ENCODE measurements at regions not wholly inside any gene's neighbourhood (a gene's known extent, or its start where the extent isn't known, plus 50 kb on each side); places are given as distances from the start of the nearest gene placed in this dataset.

DNA sequence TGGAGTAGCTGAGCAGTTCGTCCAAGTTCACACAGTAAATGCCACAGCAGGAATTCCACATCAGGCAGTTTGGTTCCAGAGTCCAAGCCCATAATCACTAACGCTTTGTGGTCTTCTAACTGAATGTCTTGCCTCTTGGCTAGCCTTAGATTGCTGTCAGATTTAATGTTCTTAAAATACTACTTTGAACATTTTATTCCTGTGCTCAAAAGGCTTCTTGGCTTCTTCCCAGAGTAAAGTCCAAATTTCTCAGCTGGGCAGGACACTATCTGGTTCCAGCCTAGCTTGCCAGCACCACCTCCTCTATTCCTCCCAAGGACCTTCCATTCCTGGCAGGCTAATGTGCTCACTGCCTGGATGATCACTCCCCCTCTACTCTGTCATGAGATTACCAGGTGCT, 256.9 kb downstream of the SQOR start:
- TF ChIP-seq, protein P1, sequence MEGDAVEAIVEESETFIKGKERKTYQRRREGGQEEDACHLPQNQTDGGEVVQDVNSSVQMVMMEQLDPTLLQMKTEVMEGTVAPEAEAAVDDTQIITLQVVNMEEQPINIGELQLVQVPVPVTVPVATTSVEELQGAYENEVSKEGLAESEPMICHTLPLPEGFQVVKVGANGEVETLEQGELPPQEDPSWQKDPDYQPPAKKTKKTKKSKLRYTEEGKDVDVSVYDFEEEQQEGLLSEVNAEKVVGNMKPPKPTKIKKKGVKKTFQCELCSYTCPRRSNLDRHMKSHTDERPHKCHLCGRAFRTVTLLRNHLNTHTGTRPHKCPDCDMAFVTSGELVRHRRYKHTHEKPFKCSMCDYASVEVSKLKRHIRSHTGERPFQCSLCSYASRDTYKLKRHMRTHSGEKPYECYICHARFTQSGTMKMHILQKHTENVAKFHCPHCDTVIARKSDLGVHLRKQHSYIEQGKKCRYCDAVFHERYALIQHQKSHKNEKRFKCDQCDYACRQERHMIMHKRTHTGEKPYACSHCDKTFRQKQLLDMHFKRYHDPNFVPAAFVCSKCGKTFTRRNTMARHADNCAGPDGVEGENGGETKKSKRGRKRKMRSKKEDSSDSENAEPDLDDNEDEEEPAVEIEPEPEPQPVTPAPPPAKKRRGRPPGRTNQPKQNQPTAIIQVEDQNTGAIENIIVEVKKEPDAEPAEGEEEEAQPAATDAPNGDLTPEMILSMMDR (IDR thresholded peaks at IDR 0.05; ENCODE audit: insufficient read depth, low read length, poor library complexity, severe bottlenecking): no peak
- no peak for TF ChIP-seq EZH2phosphoT487 (conservative IDR thresholded peaks at IDR 0.05; ENCODE audit: low read length)

Data from SU-DHL-6 (cell line).